ENCODE measurements at regions not wholly inside any gene's neighbourhood (a gene's known extent, or its start where the extent isn't known, plus 50 kb on each side); places are given as distances from the start of the nearest gene placed in this dataset.

DNA sequence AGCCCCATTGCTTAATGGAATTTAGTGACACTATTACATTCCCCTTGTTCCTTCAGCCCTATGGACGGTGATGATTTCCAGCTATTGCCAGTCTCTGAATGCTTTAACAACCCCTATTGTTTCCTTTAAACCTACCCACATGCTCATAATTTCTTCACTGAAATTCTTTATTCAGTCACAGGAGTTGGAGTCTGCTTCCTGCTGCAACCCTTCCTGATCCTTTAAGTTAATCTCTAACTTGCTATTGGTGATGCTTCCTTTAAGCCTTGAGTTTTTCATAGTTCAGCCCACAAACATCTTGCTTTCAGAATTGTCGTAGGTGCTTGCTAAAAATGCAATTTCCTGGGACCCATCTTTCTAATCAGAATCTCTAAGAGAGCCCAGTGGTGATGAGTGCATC lies 66.3 kb upstream of the TNFAIP3 start:
- TF ChIP-seq, protein P1, sequence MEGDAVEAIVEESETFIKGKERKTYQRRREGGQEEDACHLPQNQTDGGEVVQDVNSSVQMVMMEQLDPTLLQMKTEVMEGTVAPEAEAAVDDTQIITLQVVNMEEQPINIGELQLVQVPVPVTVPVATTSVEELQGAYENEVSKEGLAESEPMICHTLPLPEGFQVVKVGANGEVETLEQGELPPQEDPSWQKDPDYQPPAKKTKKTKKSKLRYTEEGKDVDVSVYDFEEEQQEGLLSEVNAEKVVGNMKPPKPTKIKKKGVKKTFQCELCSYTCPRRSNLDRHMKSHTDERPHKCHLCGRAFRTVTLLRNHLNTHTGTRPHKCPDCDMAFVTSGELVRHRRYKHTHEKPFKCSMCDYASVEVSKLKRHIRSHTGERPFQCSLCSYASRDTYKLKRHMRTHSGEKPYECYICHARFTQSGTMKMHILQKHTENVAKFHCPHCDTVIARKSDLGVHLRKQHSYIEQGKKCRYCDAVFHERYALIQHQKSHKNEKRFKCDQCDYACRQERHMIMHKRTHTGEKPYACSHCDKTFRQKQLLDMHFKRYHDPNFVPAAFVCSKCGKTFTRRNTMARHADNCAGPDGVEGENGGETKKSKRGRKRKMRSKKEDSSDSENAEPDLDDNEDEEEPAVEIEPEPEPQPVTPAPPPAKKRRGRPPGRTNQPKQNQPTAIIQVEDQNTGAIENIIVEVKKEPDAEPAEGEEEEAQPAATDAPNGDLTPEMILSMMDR (conservative IDR thresholded peaks at IDR 0.05 in 1 of 2, IDR thresholded peaks at IDR 0.05 in 1 of 2; ENCODE audit: low read depth in 1 of 2, low read length in 2 of 2) = no peak
- TF ChIP-seq EZH2 (IDR thresholded peaks at IDR 0.05; ENCODE audit: low read length, missing control alignments) = no peak
